ENCODE measurements at regions not wholly inside any gene's neighbourhood (a gene's known extent, or its start where the extent isn't known, plus 50 kb on each side); places are given as distances from the start of the nearest gene placed in this dataset.

DNA sequence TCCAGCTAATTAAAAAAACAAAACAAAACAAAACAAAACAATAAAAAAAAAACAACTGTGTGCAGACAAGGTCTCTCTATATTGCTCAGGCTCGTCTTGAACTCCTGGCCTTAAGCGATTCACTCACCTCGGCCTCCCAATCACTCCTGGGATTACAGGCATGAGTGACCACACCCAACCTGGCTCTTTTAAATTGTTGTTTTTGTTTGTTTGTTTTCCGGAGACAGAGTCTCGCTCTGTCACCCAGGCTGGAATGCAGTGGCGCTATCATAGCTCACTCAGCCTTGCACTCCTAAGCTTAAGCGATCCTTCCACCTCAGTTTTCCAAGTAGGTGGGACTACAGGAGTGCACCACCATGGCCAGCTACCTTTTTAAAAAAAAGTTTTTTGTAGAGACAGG is 201.6 kb downstream of the EN1 start:
- TF ChIP-seq, protein P1, sequence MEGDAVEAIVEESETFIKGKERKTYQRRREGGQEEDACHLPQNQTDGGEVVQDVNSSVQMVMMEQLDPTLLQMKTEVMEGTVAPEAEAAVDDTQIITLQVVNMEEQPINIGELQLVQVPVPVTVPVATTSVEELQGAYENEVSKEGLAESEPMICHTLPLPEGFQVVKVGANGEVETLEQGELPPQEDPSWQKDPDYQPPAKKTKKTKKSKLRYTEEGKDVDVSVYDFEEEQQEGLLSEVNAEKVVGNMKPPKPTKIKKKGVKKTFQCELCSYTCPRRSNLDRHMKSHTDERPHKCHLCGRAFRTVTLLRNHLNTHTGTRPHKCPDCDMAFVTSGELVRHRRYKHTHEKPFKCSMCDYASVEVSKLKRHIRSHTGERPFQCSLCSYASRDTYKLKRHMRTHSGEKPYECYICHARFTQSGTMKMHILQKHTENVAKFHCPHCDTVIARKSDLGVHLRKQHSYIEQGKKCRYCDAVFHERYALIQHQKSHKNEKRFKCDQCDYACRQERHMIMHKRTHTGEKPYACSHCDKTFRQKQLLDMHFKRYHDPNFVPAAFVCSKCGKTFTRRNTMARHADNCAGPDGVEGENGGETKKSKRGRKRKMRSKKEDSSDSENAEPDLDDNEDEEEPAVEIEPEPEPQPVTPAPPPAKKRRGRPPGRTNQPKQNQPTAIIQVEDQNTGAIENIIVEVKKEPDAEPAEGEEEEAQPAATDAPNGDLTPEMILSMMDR (IDR thresholded peaks at IDR 0.05; ENCODE audit: low read depth, low read length, poor library complexity, severe bottlenecking), result no peak
- TF ChIP-seq EZH2phosphoT487 (IDR thresholded peaks at IDR 0.05; ENCODE audit: borderline replicate concordance, low read length), result no peak

All from DOHH2 (cell line).